DND-41 (cell line): ENCODE measurements at regions not wholly inside any gene's neighbourhood (a gene's known extent, or its start where the extent isn't known, plus 50 kb on each side); places are given as distances from the start of the nearest gene placed in this dataset.

ENCODE experiments used
- ATAC-seq: fragments of 200-7000 bp; cut with Tn5 transposase; 3 replicates; pipeline ENCODE4 v1.9.1; 2021; ENCODE audit warnings: low read depth; ENCODE audit not compliant: insufficient read depth
- DNase-seq: peaks from one replicate; pipeline ENCODE4 v3.0.0-alpha.2; 2020
- H2AFZ ChIP-seq: 2 replicates; pipeline ENCODE4 v1.6.0; 2012; ENCODE audit warnings: low read depth, low read length
- H3K27ac ChIP-seq: 2 replicates; pipeline ENCODE4 v1.5.1; 2012; ENCODE audit warnings: low read length, inconsistent platforms
- H3K27me3 ChIP-seq: fragments of 200-600 bp; sonication (generic); 2 replicates; pipeline ENCODE4 v1.6.0; 2012; ENCODE audit warnings: low read length, mild to moderate bottlenecking, inconsistent platforms; ENCODE audit not compliant: insufficient read depth, poor library complexity
- H3K36me3 ChIP-seq: 2 replicates; pipeline ENCODE4 v1.5.1; 2012; ENCODE audit warnings: low read length, inconsistent platforms; ENCODE audit not compliant: insufficient read depth
- H3K4me1 ChIP-seq: 2 replicates; pipeline ENCODE4 v1.5.1; 2012; ENCODE audit warnings: mild to moderate bottlenecking, low read length; ENCODE audit not compliant: insufficient read depth
- H3K4me2 ChIP-seq: 2 replicates; pipeline ENCODE4 v1.6.0; 2012; ENCODE audit warnings: mild to moderate bottlenecking, moderate library complexity, low read length, inconsistent platforms; ENCODE audit not compliant: insufficient read depth
- H3K4me3 ChIP-seq, 2 experiments: fragments of 200-600 bp in 1 of 2; shearing (Covaris generic) in 1 of 2; 2 replicates each; pipeline ENCODE4 v1.5.1; 2012 to 2016; ENCODE audit warnings: inconsistent platforms in 2 of 2, low read length in 2 of 2, mild to moderate bottlenecking in 2 of 2, low read depth in 1 of 2, moderate library complexity in 1 of 2
- H3K79me2 ChIP-seq: 2 replicates; pipeline ENCODE4 v1.6.0; 2012; ENCODE audit warnings: low read length, inconsistent platforms; ENCODE audit not compliant: insufficient read depth
- H3K9ac ChIP-seq: 2 replicates; pipeline ENCODE4 v1.6.0; 2012; ENCODE audit warnings: low read depth, mild to moderate bottlenecking, inconsistent platforms, low read length, moderate library complexity
- H3K9me3 ChIP-seq: 2 replicates; pipeline ENCODE4 v1.5.1; 2012; ENCODE audit warnings: low read length, moderate library complexity, mild to moderate bottlenecking, inconsistent platforms; ENCODE audit not compliant: insufficient read depth, severe bottlenecking
- H4K20me1 ChIP-seq: 2 replicates; pipeline ENCODE4 v1.6.0; 2012; ENCODE audit warnings: low read length; ENCODE audit not compliant: insufficient read depth
- CTCF ChIP-seq: IDR thresholded peaks from 2 replicates; pipeline ENCODE4 v1.5.1; 2012; ENCODE audit warnings: borderline replicate concordance, low read length, moderate library complexity, mild to moderate bottlenecking; ENCODE audit not compliant: poor library complexity, severe bottlenecking; ENCODE audit errors: extremely low read depth
- EZH2 ChIP-seq: IDR thresholded peaks from 3 replicates; pipeline ENCODE4 v1.6.1; 2012; ENCODE audit warnings: borderline replicate concordance, low read depth, mild to moderate bottlenecking, moderate library complexity, low read length, inconsistent platforms; ENCODE audit not compliant: severe bottlenecking

- Histone ChIP-seq H3K79me2 (no peaks in the 10 kb centered on the region), H3K4me1 (no peaks in the 10 kb centered on the region), H2AFZ (no peak overlapping the region), H3K36me3 (no peaks in the 10 kb centered on the region), H3K4me3 (no peak overlapping the region), H3K27ac (no peak overlapping the region), H3K4me2 (no peak overlapping the region), H3K9ac (no peak overlapping the region), H4K20me1 (peaks cover 3% of the 10 kb centered on the region; the same call in 1 of the 2 replicates), H3K27me3 (no peaks in the 10 kb centered on the region), H3K9me3 (no peaks in the 10 kb centered on the region)
- no peak for TF ChIP-seq EZH2
- TF ChIP-seq CTCF = no peak
- ATAC-seq (no peak), DNase-seq (no peak)
These were observed 107.3 kb upstream of the SHH start for GRCh38 chr7:155919391-155920067.

GRCh38 chr7:155918720-155919390 lies 106.6 kb upstream of the SHH start:
- peaks cover 3% of the 10 kb centered on the region; the same call in 1 of the 2 replicates for H4K20me1 ChIP-seq
- no peak for TF ChIP-seq CTCF
- TF ChIP-seq EZH2 = no peak
- H3K36me3 ChIP-seq = no peaks in the 10 kb centered on the region
- no peak overlapping the region for H3K4me2 ChIP-seq
- no peaks in the 10 kb centered on the region for H3K4me1 ChIP-seq
- DNase-seq (no peak), ATAC-seq (no peak)
- no peak overlapping the region for H2AFZ ChIP-seq
- no peak overlapping the region for H3K4me3 ChIP-seq
- no peak overlapping the region for H3K27ac ChIP-seq
- no peaks in the 10 kb centered on the region for H3K79me2 ChIP-seq
- no peaks in the 10 kb centered on the region for H3K27me3 ChIP-seq
- no peak overlapping the region for H3K9ac ChIP-seq
- no peaks in the 10 kb centered on the region for H3K9me3 ChIP-seq

GRCh38 chr7:155917836-155918430 lies 105.7 kb upstream of the SHH start:
- Histone ChIP-seq H3K27me3 (no peaks in the 10 kb centered on the region), H3K9ac (no peak overlapping the region), H3K79me2 (no peaks in the 10 kb centered on the region), H3K4me2 (no peak overlapping the region), H4K20me1 (peaks cover 3% of the 10 kb centered on the region; the same call in 1 of the 2 replicates), H3K27ac (no peak overlapping the region), H3K4me3 (no peak overlapping the region), H3K4me1 (no peaks in the 10 kb centered on the region), H2AFZ (no peak overlapping the region), H3K9me3 (no peaks in the 10 kb centered on the region), H3K36me3 (no peaks in the 10 kb centered on the region)
- DNase-seq (no peak), ATAC-seq (no peak)
- TF ChIP-seq EZH2 = no peak
- no peak for TF ChIP-seq CTCF
